ENCODE measurements at regions not wholly inside any gene's neighbourhood (a gene's known extent, or its start where the extent isn't known, plus 50 kb on each side); places are given as distances from the start of the nearest gene placed in this dataset.

DNA sequence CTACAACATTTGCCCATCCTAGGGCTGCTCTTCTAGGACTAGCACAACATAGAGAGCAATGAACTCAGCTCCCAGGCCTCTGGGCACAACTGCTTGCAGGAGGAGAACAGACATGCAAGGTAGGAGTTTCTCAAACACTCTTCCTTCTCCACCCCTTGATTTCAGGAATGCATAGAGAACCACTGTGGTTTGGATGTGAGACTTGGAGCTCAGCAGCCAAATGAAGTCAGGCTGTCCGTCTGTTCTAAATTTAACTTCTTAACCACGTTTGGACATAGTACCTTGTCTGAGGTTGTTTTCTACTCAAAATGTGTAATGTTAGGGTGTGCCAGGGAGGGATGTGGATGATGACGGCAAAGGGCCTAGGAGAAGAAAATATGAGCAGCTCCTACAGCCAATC, 515.1 kb upstream of the TNC start:
- TF ChIP-seq YY1 (IDR thresholded peaks at IDR 0.05; ENCODE audit: low read depth) (no peak), TCF12 (IDR thresholded peaks at IDR 0.05; ENCODE audit: low read depth) (no peak), NFIC (IDR thresholded peaks at IDR 0.05) (no peak)

DNA sequence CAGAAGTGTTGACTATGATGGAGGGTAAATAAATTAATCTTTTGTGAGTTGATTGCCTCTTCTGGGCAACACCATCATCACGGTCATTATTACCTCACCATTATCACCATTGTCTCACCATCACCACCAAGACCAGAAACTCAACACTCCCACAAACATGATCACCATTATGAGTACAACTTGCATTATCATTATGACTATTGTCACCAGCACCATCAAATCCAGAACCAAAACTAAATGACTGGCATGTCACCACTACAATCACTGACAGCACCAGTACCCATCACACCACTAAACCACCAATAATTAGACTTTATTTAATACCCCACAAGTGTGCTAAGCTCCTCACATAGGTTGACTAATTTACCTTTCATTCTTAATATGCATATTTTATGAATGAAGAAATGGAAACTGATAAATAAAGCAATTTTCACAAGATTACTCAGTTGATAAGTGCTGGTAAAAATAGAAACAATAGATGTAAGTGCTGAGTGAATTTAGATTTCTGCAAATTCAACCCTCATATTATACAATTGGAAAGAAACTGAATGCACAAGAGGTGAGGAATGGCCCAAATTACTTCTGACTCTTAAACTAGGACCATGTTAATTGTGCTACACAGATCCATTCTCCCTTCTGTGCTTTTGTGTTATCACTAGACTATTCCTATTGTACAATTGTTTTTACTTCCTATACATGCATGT, 517.8 kb upstream of the PAPPA start:
- no peak for TF ChIP-seq TCF12 (IDR thresholded peaks at IDR 0.05; ENCODE audit: low read depth)
- no peak for TF ChIP-seq TAF1 (IDR thresholded peaks at IDR 0.05; ENCODE audit: low read depth)
- no peak for TF ChIP-seq YY1 (IDR thresholded peaks at IDR 0.05; ENCODE audit: low read depth)
- TF ChIP-seq, protein P1, sequence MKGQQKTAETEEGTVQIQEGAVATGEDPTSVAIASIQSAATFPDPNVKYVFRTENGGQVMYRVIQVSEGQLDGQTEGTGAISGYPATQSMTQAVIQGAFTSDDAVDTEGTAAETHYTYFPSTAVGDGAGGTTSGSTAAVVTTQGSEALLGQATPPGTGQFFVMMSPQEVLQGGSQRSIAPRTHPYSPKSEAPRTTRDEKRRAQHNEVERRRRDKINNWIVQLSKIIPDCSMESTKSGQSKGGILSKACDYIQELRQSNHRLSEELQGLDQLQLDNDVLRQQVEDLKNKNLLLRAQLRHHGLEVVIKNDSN (IDR thresholded peaks at IDR 0.05), result no peak
- TF ChIP-seq NFIC (IDR thresholded peaks at IDR 0.05), result no peak
- TF ChIP-seq ZBTB7A (IDR thresholded peaks at IDR 0.05; ENCODE audit: low read depth), result no peak
- no peak for TF ChIP-seq EGR1 (IDR thresholded peaks at IDR 0.05)
- no peak for TF ChIP-seq CEBPB (IDR thresholded peaks at IDR 0.05)
- no peak for TF ChIP-seq RAD21 (IDR thresholded peaks at IDR 0.05; ENCODE audit: low read depth)
- TF ChIP-seq, protein P2, sequence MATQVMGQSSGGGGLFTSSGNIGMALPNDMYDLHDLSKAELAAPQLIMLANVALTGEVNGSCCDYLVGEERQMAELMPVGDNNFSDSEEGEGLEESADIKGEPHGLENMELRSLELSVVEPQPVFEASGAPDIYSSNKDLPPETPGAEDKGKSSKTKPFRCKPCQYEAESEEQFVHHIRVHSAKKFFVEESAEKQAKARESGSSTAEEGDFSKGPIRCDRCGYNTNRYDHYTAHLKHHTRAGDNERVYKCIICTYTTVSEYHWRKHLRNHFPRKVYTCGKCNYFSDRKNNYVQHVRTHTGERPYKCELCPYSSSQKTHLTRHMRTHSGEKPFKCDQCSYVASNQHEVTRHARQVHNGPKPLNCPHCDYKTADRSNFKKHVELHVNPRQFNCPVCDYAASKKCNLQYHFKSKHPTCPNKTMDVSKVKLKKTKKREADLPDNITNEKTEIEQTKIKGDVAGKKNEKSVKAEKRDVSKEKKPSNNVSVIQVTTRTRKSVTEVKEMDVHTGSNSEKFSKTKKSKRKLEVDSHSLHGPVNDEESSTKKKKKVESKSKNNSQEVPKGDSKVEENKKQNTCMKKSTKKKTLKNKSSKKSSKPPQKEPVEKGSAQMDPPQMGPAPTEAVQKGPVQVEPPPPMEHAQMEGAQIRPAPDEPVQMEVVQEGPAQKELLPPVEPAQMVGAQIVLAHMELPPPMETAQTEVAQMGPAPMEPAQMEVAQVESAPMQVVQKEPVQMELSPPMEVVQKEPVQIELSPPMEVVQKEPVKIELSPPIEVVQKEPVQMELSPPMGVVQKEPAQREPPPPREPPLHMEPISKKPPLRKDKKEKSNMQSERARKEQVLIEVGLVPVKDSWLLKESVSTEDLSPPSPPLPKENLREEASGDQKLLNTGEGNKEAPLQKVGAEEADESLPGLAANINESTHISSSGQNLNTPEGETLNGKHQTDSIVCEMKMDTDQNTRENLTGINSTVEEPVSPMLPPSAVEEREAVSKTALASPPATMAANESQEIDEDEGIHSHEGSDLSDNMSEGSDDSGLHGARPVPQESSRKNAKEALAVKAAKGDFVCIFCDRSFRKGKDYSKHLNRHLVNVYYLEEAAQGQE (IDR thresholded peaks at IDR 0.05; ENCODE audit: low read depth), result no peak
- TF ChIP-seq EP300 (IDR thresholded peaks at IDR 0.05; ENCODE audit: borderline replicate concordance), result no peak
- no peak for TF ChIP-seq FOXM1 (IDR thresholded peaks at IDR 0.05; ENCODE audit: borderline replicate concordance, low read depth)
- TF ChIP-seq, protein P3, sequence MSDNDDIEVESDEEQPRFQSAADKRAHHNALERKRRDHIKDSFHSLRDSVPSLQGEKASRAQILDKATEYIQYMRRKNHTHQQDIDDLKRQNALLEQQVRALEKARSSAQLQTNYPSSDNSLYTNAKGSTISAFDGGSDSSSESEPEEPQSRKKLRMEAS (IDR thresholded peaks at IDR 0.05), result no peak
- no peak for TF ChIP-seq CREB1 (IDR thresholded peaks at IDR 0.05; ENCODE audit: low read depth)

DNA sequence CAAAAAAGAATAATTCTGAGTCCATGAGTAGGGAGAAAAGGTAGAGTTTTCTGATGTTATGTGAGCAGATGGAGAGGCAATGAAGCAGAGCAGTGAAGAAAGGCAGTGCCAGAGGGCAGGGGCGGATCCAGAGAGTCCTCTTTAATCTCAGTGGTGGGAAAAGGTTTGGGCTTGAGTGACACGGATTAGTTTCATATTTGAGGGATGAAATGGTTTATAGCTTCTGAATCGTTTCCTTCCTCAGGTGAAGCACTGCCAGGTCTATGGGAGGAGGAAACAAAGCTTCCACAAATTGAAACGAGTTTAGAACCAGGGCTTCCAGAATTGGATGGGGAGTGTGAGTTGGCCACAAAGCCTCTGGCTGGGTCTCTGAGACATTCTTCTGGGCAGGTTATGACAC, 517.0 kb upstream of the PAPPA start:
- TF ChIP-seq, protein P2 (IDR thresholded peaks at IDR 0.05; ENCODE audit: low read depth), result no peak
- TF ChIP-seq NFIC (IDR thresholded peaks at IDR 0.05) (no peak), YY1 (IDR thresholded peaks at IDR 0.05; ENCODE audit: low read depth) (no peak), CREB1 (IDR thresholded peaks at IDR 0.05; ENCODE audit: low read depth) (no peak), FOXM1 (IDR thresholded peaks at IDR 0.05; ENCODE audit: borderline replicate concordance, low read depth) (no peak), EGR1 (IDR thresholded peaks at IDR 0.05) (no peak), CEBPB (IDR thresholded peaks at IDR 0.05) (no peak), ZBTB7A (IDR thresholded peaks at IDR 0.05; ENCODE audit: low read depth) (no peak), TCF12 (IDR thresholded peaks at IDR 0.05; ENCODE audit: low read depth) (no peak), TAF1 (IDR thresholded peaks at IDR 0.05; ENCODE audit: low read depth) (no peak), TEAD4 (IDR thresholded peaks at IDR 0.05) (no peak), RAD21 (IDR thresholded peaks at IDR 0.05; ENCODE audit: low read depth) (no peak), EP300 (IDR thresholded peaks at IDR 0.05; ENCODE audit: borderline replicate concordance) (no peak)
- TF ChIP-seq, protein P3 (IDR thresholded peaks at IDR 0.05), result no peak
- TF ChIP-seq, protein P1 (IDR thresholded peaks at IDR 0.05), result no peak

DNA sequence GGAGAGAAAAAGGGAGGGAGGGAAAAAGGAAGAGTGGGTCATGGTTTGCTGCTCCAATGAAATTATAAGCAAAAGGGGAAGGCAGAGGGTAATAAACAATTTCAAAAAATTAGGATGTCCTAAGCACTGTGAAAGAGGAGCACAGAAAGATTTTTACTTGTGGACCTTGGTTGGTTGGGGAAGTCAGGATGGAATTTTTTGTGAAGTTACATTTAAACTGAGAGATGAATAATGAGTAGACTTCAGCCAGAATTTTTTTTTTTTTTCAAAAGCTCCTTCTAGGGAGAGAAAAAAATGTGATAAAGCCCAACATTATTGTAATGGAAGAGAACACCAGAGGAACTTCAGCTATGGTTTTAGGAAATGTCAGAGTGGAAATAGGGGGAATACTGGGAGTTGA, 515.9 kb upstream of the PAPPA start:
- TF ChIP-seq, protein P1 (IDR thresholded peaks at IDR 0.05), result no peak
- TF ChIP-seq EP300 (IDR thresholded peaks at IDR 0.05; ENCODE audit: borderline replicate concordance) (no peak), RAD21 (IDR thresholded peaks at IDR 0.05; ENCODE audit: low read depth) (no peak), TCF12 (IDR thresholded peaks at IDR 0.05; ENCODE audit: low read depth) (no peak)

DNA sequence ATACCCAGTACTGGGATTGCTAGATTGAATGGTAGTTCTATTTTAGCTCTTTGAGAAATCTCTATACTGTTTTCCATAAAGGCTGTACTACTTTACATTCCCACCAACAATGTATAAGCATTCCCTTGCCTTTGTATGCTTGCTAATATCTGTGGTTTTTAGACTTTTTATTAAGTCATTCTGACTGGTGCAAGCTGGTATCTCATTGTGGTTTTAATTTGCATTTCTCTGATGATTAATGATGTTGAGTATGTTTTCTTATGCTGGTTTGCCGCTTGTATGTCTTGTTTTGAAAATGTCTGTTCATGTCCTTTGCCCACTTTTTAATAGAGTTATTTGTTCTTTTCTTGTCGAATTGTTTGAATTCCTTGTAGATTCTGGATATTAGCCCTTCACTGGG, 512.7 kb upstream of the PAPPA start:
- TF ChIP-seq, protein P3 (IDR thresholded peaks at IDR 0.05), result no peak
- TF ChIP-seq FOXM1 (IDR thresholded peaks at IDR 0.05; ENCODE audit: borderline replicate concordance, low read depth) (no peak), CREB1 (IDR thresholded peaks at IDR 0.05; ENCODE audit: low read depth) (no peak), YY1 (IDR thresholded peaks at IDR 0.05; ENCODE audit: low read depth) (no peak), EGR1 (IDR thresholded peaks at IDR 0.05) (no peak), RAD21 (IDR thresholded peaks at IDR 0.05; ENCODE audit: low read depth) (no peak), TEAD4 (IDR thresholded peaks at IDR 0.05) (no peak), TCF12 (IDR thresholded peaks at IDR 0.05; ENCODE audit: low read depth) (no peak), EP300 (IDR thresholded peaks at IDR 0.05; ENCODE audit: borderline replicate concordance) (no peak), TAF1 (IDR thresholded peaks at IDR 0.05; ENCODE audit: low read depth) (no peak), ZBTB7A (IDR thresholded peaks at IDR 0.05; ENCODE audit: low read depth) (no peak), CEBPB (IDR thresholded peaks at IDR 0.05) (no peak), NFIC (IDR thresholded peaks at IDR 0.05) (no peak)
- TF ChIP-seq, protein P2 (IDR thresholded peaks at IDR 0.05; ENCODE audit: low read depth), result no peak
- TF ChIP-seq, protein P1 (IDR thresholded peaks at IDR 0.05), result no peak
